HL-60 (cell line): ENCODE measurements at regions not wholly inside any gene's neighbourhood (a gene's known extent, or its start where the extent isn't known, plus 50 kb on each side); places are given as distances from the start of the nearest gene placed in this dataset.

ENCODE experiments used
- DNase-seq, 2 experiments: peaks; one replicate each; pipeline ENCODE4 v3.0.0-alpha.2; 2010 to 2020; ENCODE audit warnings: low read depth in 1 of 2, low spot score in 1 of 2
- H3K27ac ChIP-seq: fragments of 250-450 bp; sonication (Bioruptor Pico); replicated peaks from 2 replicates; pipeline ENCODE4 v1.5.1; 2020; ENCODE audit warnings: mild to moderate bottlenecking, moderate library complexity
- H3K27me3 ChIP-seq: fragments of 250-450 bp; sonication (Bioruptor Pico); 2 replicates; pipeline ENCODE4 v1.5.1; 2021; ENCODE audit warnings: mild to moderate bottlenecking, moderate library complexity; ENCODE audit not compliant: insufficient read depth, poor library complexity, severe bottlenecking
- H3K4me3 ChIP-seq: replicated peaks from 2 replicates; pipeline ENCODE4 v1.5.1; 2011; ENCODE audit warnings: mild to moderate bottlenecking, control low read depth, low read length; ENCODE audit not compliant: insufficient read depth
- GABPA ChIP-seq: IDR thresholded peaks from 2 replicates; pipeline ENCODE4 v1.6.1; 2012; ENCODE audit warnings: low read depth
- POLR2AphosphoS5 ChIP-seq: IDR thresholded peaks from 2 replicates; pipeline ENCODE4 v1.6.1; 2012; ENCODE audit warnings: low read depth
- SPI1 ChIP-seq: IDR thresholded peaks from 2 replicates; pipeline ENCODE4 v1.6.1; 2012; ENCODE audit warnings: low read depth, mild to moderate bottlenecking, borderline replicate concordance
- TF ChIP-seq, protein P1 (sequence below): IDR thresholded peaks from 2 replicates; pipeline ENCODE4 v1.6.1; 2012; ENCODE audit warnings: low read depth; ENCODE audit not compliant: insufficient replicate concordance
- TF ChIP-seq, protein P2 (sequence below): IDR thresholded peaks from one replicate; pipeline ENCODE4 v1.5.1; 2011; ENCODE audit warnings: low read length, control low read depth, inconsistent platforms; ENCODE audit not compliant: insufficient read depth

DNA sequence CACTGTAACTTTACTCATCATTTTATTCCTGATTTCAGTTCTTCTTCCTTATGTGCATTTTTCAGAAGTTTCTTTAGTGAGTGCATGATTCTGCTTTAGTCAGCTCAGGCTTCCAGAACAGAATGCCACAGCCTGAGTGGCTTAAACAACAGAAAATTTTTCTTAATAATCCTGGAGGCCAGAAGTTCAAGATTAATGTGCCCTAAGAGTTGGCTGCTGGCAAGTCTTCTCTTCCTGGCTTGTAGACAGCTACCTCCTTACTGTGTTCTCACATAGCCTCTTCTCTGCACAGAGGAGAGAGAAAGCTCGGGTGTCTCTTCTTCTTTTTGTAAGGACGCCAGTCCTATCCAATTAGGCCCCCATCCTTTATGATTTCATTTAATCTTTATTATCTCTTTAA, 443.1 kb upstream of the RGS17 start:
- TF ChIP-seq POLR2AphosphoS5 (no peak), GABPA (no peak), SPI1 (no peak)
- TF ChIP-seq, protein P1, sequence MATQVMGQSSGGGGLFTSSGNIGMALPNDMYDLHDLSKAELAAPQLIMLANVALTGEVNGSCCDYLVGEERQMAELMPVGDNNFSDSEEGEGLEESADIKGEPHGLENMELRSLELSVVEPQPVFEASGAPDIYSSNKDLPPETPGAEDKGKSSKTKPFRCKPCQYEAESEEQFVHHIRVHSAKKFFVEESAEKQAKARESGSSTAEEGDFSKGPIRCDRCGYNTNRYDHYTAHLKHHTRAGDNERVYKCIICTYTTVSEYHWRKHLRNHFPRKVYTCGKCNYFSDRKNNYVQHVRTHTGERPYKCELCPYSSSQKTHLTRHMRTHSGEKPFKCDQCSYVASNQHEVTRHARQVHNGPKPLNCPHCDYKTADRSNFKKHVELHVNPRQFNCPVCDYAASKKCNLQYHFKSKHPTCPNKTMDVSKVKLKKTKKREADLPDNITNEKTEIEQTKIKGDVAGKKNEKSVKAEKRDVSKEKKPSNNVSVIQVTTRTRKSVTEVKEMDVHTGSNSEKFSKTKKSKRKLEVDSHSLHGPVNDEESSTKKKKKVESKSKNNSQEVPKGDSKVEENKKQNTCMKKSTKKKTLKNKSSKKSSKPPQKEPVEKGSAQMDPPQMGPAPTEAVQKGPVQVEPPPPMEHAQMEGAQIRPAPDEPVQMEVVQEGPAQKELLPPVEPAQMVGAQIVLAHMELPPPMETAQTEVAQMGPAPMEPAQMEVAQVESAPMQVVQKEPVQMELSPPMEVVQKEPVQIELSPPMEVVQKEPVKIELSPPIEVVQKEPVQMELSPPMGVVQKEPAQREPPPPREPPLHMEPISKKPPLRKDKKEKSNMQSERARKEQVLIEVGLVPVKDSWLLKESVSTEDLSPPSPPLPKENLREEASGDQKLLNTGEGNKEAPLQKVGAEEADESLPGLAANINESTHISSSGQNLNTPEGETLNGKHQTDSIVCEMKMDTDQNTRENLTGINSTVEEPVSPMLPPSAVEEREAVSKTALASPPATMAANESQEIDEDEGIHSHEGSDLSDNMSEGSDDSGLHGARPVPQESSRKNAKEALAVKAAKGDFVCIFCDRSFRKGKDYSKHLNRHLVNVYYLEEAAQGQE = no peak
- TF ChIP-seq, protein P2, sequence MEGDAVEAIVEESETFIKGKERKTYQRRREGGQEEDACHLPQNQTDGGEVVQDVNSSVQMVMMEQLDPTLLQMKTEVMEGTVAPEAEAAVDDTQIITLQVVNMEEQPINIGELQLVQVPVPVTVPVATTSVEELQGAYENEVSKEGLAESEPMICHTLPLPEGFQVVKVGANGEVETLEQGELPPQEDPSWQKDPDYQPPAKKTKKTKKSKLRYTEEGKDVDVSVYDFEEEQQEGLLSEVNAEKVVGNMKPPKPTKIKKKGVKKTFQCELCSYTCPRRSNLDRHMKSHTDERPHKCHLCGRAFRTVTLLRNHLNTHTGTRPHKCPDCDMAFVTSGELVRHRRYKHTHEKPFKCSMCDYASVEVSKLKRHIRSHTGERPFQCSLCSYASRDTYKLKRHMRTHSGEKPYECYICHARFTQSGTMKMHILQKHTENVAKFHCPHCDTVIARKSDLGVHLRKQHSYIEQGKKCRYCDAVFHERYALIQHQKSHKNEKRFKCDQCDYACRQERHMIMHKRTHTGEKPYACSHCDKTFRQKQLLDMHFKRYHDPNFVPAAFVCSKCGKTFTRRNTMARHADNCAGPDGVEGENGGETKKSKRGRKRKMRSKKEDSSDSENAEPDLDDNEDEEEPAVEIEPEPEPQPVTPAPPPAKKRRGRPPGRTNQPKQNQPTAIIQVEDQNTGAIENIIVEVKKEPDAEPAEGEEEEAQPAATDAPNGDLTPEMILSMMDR = no peak
- H3K27me3 ChIP-seq = no peaks in the 10 kb centered on the region
- H3K27ac ChIP-seq = no peak overlapping the region
- no peak overlapping the region for H3K4me3 ChIP-seq
- no peak for DNase-seq

DNA sequence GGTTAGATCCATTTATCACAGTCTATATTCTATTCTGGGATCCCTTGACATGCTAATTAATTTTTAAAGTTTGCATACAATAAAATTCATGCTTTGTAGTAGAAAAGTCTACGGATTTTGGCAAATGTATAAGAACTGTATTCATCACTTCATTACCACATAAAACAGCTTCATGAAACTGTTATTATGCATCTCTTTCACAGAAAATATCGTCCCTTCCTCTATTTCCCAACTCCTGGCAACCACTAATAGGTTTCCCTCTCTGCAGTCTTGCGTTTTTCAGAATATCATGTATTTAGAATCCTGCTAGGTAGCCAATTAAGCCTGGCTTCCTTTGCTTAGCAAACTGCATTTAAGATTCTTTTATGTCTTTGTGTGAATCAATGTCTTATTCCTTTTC, 441.3 kb upstream of the RGS17 start:
- TF ChIP-seq POLR2AphosphoS5 = no peak
- TF ChIP-seq, protein P2 = no peak
- no peak for TF ChIP-seq GABPA
- TF ChIP-seq SPI1 = no peak
- TF ChIP-seq, protein P1 = no peak
- DNase-seq = no peak
- Histone ChIP-seq H3K27ac (no peak overlapping the region), H3K27me3 (no peaks in the 10 kb centered on the region), H3K4me3 (no peak overlapping the region)

DNA sequence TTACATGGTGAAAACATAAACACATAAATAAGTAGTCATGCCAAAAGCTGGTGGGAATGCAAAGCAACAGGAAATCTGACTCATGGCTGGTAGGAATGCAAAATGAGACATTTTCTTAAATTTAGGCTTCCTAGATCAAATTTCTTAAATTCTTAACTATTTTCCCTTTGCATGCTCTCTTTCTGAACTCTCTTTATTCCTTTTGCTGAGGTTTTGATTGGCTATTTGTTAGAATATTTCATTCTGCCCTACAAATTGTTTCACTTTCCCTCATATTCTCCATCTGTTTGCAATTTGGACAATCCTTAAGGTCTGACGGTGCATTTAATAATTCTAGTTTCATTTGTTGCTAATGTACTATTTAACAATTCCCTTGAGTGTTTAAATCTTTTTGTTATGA, 437.5 kb upstream of the RGS17 start:
- H3K4me3 ChIP-seq = no peak overlapping the region

More for the DNA sequence above, 437.5 kb upstream of the RGS17 start:
- DNase-seq = no peak
- H3K27me3 ChIP-seq = no peaks in the 10 kb centered on the region
- H3K27ac ChIP-seq = no peak overlapping the region
- TF ChIP-seq GABPA = no peak
- no peak for TF ChIP-seq POLR2AphosphoS5
- TF ChIP-seq, protein P2 = no peak
- TF ChIP-seq, protein P1 = no peak
- TF ChIP-seq SPI1 = no peak
